WTC11 (cell line): ENCODE measurements at regions not wholly inside any gene's neighbourhood (a gene's known extent, or its start where the extent isn't known, plus 50 kb on each side); places are given as distances from the start of the nearest gene placed in this dataset.

ENCODE experiments used
- ATF6 ChIP-seq: sonication (generic); formaldehyde crosslinking; IDR thresholded peaks from 2 replicates; pipeline ENCODE4 v1.8.1; 2023; ENCODE audit warnings: mild to moderate bottlenecking, missing genetic modification reagents
- CTCF ChIP-seq: fragments of 200-600 bp; IDR thresholded peaks from 2 replicates; pipeline ENCODE4 v1.8.0; 2022; ENCODE audit warnings: antibody characterized with exemption
- ETV6 ChIP-seq: sonication (generic); formaldehyde crosslinking; IDR thresholded peaks from 2 replicates; pipeline ENCODE4 v1.8.1; 2022; ENCODE audit warnings: mild to moderate bottlenecking, missing genetic modification reagents
- GABPB1 ChIP-seq: sonication (generic); formaldehyde crosslinking; IDR thresholded peaks from 2 replicates; pipeline ENCODE4 v1.8.1; 2023; ENCODE audit warnings: mild to moderate bottlenecking, missing genetic modification reagents
- HMGXB4 ChIP-seq: sonication (generic); formaldehyde crosslinking; IDR thresholded peaks from 2 replicates; pipeline ENCODE4 v1.8.1; 2023; ENCODE audit warnings: mild to moderate bottlenecking, moderate library complexity, missing genetic modification reagents
- MLX ChIP-seq: sonication (generic); formaldehyde crosslinking; IDR thresholded peaks from 2 replicates; pipeline ENCODE4 v1.8.1; 2023; ENCODE audit warnings: mild to moderate bottlenecking, missing genetic modification reagents, moderate library complexity
- ZNF121 ChIP-seq: sonication (generic); formaldehyde crosslinking; IDR thresholded peaks from 2 replicates; pipeline ENCODE4 v1.8.0; 2023; ENCODE audit warnings: missing genetic modification reagents
- TF ChIP-seq, protein P1 (sequence below): sonication (generic); formaldehyde crosslinking; IDR thresholded peaks from 2 replicates; pipeline ENCODE4 v1.8.0; 2023; ENCODE audit warnings: missing genetic modification reagents
- TF ChIP-seq, protein P2 (sequence below): sonication (generic); formaldehyde crosslinking; IDR thresholded peaks from 2 replicates; pipeline ENCODE4 v1.8.1; 2023; ENCODE audit warnings: mild to moderate bottlenecking, missing genetic modification reagents, moderate library complexity

DNA sequence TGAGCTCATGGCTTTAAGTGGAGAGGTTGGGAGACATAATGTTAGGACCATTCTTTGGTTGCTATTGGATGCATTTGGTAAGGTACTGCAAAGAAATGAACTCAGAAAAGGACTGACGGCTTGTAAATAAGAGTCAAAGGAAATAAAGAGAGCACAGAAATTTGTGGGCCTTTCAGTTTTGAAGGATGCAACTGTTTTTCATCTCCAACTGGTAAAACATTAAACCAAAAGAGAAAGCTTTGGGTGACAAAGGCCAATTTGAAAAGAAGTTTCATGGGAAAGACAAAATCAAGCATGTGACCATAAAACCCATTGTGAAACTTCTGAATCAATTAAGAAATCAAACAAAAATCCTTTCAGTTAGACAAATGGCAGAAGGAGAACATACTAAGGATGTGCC is 77.8 kb upstream of the SPOPL start:
- TF ChIP-seq ATF6 (CRISPR knock-in tag), result no peak
- TF ChIP-seq HMGXB4 (CRISPR knock-in tag), result no peak
- TF ChIP-seq, protein P1, sequence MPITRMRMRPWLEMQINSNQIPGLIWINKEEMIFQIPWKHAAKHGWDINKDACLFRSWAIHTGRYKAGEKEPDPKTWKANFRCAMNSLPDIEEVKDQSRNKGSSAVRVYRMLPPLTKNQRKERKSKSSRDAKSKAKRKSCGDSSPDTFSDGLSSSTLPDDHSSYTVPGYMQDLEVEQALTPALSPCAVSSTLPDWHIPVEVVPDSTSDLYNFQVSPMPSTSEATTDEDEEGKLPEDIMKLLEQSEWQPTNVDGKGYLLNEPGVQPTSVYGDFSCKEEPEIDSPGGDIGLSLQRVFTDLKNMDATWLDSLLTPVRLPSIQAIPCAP (CRISPR knock-in tag), result no peak
- TF ChIP-seq ZNF121 (CRISPR knock-in tag), result no peak
- TF ChIP-seq, protein P2, sequence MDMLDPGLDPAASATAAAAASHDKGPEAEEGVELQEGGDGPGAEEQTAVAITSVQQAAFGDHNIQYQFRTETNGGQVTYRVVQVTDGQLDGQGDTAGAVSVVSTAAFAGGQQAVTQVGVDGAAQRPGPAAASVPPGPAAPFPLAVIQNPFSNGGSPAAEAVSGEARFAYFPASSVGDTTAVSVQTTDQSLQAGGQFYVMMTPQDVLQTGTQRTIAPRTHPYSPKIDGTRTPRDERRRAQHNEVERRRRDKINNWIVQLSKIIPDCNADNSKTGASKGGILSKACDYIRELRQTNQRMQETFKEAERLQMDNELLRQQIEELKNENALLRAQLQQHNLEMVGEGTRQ (CRISPR knock-in tag), result no peak
- no peak for TF ChIP-seq CTCF
- no peak for TF ChIP-seq MLX (CRISPR knock-in tag)
- TF ChIP-seq ETV6 (CRISPR knock-in tag), result no peak
- no peak for TF ChIP-seq GABPB1 (CRISPR knock-in tag)
